BJ (cell line): ENCODE measurements at regions not wholly inside any gene's neighbourhood (a gene's known extent, or its start where the extent isn't known, plus 50 kb on each side); places are given as distances from the start of the nearest gene placed in this dataset.
A peak's percentile ranks its signal among the peaks of the same experiment; 100 is the strongest.
"Not testable (repeated sequence)": the region's sequence is repeated elsewhere in the genome, so short reads cannot be mapped to it uniquely, and the experiment has no call there.

ENCODE experiments used
- CTCF ChIA-PET: fragments of 350-600 bp; formaldehyde crosslinking; extraction: SDS; loops from one replicate; lab custom pipeline; 2021; ENCODE audit warnings: antibody characterized with exemption, inconsistent platforms; lab: Yijun Ruan, JAX
- POLR2A ChIA-PET: fragments of 300-600 bp; sonication (Branson Sonifier 250); formaldehyde crosslinking; extraction: SDS; loops from one replicate; lab custom pipeline; 2021; ENCODE audit warnings: antibody characterized with exemption; lab: Charles Lee
- DNase-seq: peaks from one replicate; pipeline ENCODE4 v3.0.0-alpha.2; 2011; ENCODE audit warnings: low read depth
- H3K27me3 ChIP-seq: 2 replicates; pipeline ENCODE4 v1.6.0; 2011; ENCODE audit warnings: low read length; ENCODE audit not compliant: control insufficient read depth, insufficient read depth
- H3K36me3 ChIP-seq: 2 replicates; pipeline ENCODE4 v1.5.1; 2011; ENCODE audit warnings: low read length; ENCODE audit not compliant: control insufficient read depth, insufficient read depth
- H3K4me3 ChIP-seq: 2 replicates; pipeline ENCODE4 v1.5.1; 2011; ENCODE audit warnings: low read depth, mild to moderate bottlenecking, control low read depth, low read length
- CTCF ChIP-seq: IDR thresholded peaks from 2 replicates; pipeline ENCODE4 v1.5.1; 2011; ENCODE audit warnings: low read depth, mild to moderate bottlenecking, control low read depth, inconsistent platforms, low read length, moderate library complexity; ENCODE audit not compliant: insufficient read depth

GRCh38 chr22:22338778-22339177 lies 94.2 kb downstream of the VPREB1 start:
- DNase-seq, H3K27me3 ChIP-seq, CTCF ChIA-PET, POLR2A ChIA-PET, H3K36me3 ChIP-seq, H3K4me3 ChIP-seq: not testable (repeated sequence)

DNA sequence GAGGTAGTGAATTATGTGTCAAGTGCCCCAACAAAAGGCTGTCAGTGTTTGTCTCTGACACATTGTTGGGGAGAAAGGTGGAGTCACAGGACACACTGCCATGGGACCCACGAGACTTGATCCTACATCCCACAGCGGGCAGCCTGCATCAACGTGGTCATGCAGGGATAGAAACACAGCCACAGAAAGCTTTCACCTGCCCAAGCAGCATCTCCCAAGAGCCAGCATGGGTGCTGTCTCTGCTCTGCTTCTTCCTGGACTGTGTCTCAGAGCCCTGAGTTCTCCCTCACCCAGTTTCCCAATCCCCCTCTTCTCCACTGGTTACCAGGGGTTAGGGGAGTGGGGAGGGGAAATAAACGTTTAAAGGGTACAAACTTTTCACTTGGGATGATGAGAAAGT lies 97.2 kb downstream of the VPREB1 start:
- TF ChIP-seq CTCF, result no peak
- CTCF ChIA-PET, result interaction anchor here (3.0 kb wide), 1 partner anchor 14 kb away, joined by 22 read pairs; no protein-coding TSS in a partner anchor
- Histone ChIP-seq H3K36me3 (no peaks in the 10 kb centered on the region), H3K27me3 (peaks cover 3% of the 10 kb centered on the region; the same call in 1 of the 2 replicates), H3K4me3 (no peak overlapping the region)
- DNase-seq, result no peak
- POLR2A ChIA-PET, result no interaction called here

DNA sequence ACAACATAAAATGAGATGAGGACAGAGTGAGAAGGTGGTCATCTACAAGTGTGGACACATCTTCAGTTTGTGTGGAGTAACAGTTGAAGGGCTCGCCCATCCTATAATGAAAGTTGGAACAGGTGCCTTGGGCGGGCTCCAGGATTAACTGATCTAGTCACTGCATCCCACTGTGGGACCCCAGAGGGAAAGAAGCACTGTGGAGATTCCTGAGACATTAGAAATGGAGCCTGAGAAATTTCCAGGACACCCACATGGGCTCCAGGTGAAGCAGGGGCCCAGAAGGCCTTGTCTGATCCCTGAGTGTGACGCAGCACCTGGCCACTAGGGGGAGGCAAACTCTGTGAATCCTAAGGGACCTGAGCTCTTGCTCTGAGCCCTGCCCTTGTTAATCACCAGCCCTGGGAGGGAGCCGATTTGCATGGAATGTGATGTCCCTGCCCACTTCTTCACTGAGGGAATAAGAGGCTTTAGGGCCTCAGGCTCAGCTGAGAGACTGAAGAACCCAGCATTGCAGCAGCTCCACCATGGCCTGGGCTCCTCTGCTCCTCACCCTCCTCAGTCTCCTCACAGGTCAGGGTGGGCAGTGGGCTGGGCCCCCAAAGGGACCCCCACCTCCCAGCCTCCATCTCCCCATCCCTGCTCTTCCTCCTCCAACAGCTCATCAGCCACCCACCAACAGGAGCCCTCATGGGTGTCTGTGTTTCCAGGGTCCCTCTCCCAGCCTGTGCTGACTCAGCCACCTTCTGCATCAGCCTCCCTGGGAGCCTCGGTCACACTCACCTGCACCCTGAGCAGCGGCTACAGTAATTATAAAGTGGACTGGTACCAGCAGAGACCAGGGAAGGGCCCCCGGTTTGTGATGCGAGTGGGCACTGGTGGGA lies 98.4 kb downstream of the VPREB1 start:
- DNase-seq, result no peak
- H3K27me3 ChIP-seq, result peaks cover 6% of the 10 kb centered on the region
- H3K36me3 ChIP-seq, result no peaks in the 10 kb centered on the region
- H3K4me3 ChIP-seq, result no peak overlapping the region
- TF ChIP-seq CTCF, result peak; percentile 91
- ChIA-PET CTCF (interaction anchor here (0.5 to 3.2 kb wide), 17 partner anchors 9 to 135 kb away, joined by 3 to 29 read pairs (median 3); no protein-coding TSS in a partner anchor), POLR2A (no interaction called here)

- H3K27me3 ChIP-seq, result peaks cover 9% of the 10 kb centered on the region
- DNase-seq, result no peak
- POLR2A ChIA-PET, result no interaction called here
- H3K4me3 ChIP-seq, result no peak overlapping the region
- CTCF ChIA-PET, result interaction anchor here (0.7 to 3.2 kb wide), 14 partner anchors 8 to 136 kb away, joined by 3 to 29 read pairs (median 4); no protein-coding TSS in a partner anchor
- no peak for TF ChIP-seq CTCF
- H3K36me3 ChIP-seq, result no peaks in the 10 kb centered on the region
These were observed 99.2 kb downstream of the VPREB1 start for GRCh38 chr22:22343581-22344296.

- CTCF ChIA-PET, result interaction anchor here (0.7 to 3.2 kb wide), 6 partner anchors 10 to 136 kb away, joined by 3 to 29 read pairs (median 8); no protein-coding TSS in a partner anchor
These were observed 99.8 kb downstream of the VPREB1 start for GRCh38 chr22:22344430-22344829.

More at GRCh38 chr22:22344430-22344829, 99.8 kb downstream of the VPREB1 start:
- POLR2A ChIA-PET, result no interaction called here
- TF ChIP-seq CTCF, result no peak
- H3K4me3 ChIP-seq, result no peak overlapping the region
- no peak for DNase-seq
- H3K27me3 ChIP-seq, result peaks cover 9% of the 10 kb centered on the region
- H3K36me3 ChIP-seq, result no peaks in the 10 kb centered on the region
